ENCODE measurements at regions not wholly inside any gene's neighbourhood (a gene's known extent, or its start where the extent isn't known, plus 50 kb on each side); places are given as distances from the start of the nearest gene placed in this dataset.
"Not testable (repeated sequence)": the region's sequence is repeated elsewhere in the genome, so short reads cannot be mapped to it uniquely, and the experiment has no call there.

DNA sequence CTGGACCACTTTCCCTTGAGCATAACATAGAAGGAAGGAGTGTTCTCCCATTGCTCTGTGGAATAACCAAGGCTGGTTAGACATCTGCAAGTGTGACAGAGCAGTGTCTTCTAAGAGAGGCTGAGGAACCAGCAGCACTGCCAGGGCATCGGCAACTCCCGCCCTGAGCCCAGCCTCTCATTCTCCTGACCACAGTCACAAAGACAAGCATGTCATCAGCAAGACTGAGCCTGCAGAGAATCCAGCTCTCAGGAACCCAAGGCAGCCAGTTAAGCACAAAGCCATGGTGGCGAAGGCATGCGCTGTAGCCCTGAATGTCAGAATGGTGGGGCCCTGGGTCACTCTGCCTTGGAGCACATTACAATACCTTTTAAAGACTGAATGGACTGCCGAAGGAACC is 253.9 kb downstream of the AGTPBP1 start:
- TF ChIP-seq, protein P1, sequence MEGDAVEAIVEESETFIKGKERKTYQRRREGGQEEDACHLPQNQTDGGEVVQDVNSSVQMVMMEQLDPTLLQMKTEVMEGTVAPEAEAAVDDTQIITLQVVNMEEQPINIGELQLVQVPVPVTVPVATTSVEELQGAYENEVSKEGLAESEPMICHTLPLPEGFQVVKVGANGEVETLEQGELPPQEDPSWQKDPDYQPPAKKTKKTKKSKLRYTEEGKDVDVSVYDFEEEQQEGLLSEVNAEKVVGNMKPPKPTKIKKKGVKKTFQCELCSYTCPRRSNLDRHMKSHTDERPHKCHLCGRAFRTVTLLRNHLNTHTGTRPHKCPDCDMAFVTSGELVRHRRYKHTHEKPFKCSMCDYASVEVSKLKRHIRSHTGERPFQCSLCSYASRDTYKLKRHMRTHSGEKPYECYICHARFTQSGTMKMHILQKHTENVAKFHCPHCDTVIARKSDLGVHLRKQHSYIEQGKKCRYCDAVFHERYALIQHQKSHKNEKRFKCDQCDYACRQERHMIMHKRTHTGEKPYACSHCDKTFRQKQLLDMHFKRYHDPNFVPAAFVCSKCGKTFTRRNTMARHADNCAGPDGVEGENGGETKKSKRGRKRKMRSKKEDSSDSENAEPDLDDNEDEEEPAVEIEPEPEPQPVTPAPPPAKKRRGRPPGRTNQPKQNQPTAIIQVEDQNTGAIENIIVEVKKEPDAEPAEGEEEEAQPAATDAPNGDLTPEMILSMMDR (IDR thresholded peaks at IDR 0.05) = no peak
- no peak for TF ChIP-seq POLR2A (IDR thresholded peaks at IDR 0.05)
- intact Hi-C loops (cut with DNase I; ENCODE audit: low total_unique reads) = no loop called here
- WGBS, 2 donors = 90 to 91% methylated on average over 3 to 5 of the region's 5 CpGs
- no peak overlapping the region for H3K4me3 ChIP-seq (ENCODE audit: low read depth, poor library complexity, severe bottlenecking)
- DNase-seq (ENCODE audit: low spot score in 2 of 2) = no peak

DNA sequence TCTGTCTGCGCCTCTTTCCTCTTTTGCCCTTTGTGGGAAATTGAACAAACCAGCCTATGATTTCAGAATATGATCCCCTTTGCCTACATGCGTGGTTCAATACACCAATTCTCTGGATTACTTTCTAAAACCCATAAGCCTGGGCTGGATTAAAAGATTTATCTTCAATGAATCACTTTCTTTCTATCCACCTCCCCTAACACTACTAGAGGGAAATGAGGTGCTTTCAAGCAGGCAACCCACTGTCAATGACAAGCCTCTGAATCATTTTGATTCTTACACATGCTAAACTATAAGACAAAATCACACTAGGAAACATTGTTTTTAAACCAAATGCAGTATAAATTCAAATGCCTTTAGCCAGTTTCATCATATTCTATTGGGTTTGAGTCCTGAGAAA is 257.5 kb downstream of the AGTPBP1 start:
- 85 to 91% methylated on average over 2 of the region's 2 CpGs for WGBS, 2 donors
- TF ChIP-seq POLR2A (IDR thresholded peaks at IDR 0.05) = no peak
- TF ChIP-seq, protein P1 (IDR thresholded peaks at IDR 0.05) = no peak
- DNase-seq (ENCODE audit: low spot score in 2 of 2) = no peak
- no peak overlapping the region for H3K4me3 ChIP-seq (ENCODE audit: low read depth, poor library complexity, severe bottlenecking)
- intact Hi-C loops (cut with DNase I; ENCODE audit: low total_unique reads) = no loop called here

DNA sequence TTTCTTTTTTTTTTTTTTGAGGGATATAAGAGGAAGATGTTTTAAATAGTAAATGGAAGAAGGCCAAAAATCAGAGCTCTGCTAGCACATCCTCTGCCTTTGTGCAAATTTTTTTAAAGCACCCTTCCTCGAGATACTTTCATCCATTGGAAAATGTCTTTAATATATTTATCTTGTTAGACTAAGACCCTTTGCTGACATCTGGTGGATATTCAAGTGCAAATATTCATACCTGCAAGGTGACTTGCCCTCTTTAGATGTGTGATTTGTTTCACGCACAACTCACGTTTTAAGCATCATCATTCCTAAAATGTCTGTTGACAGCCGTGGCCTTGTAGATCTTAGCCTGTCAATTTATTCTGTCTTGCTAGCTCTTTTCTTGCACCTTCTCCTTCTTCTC is 258.5 kb downstream of the AGTPBP1 start:
- WGBS, 2 donors = 66 to 74% methylated on average over 4 of the region's 4 CpGs
- DNase-seq (ENCODE audit: low spot score in 2 of 2) = no peak
- intact Hi-C loops (cut with DNase I; ENCODE audit: low total_unique reads) = no loop called here
- H3K4me3 ChIP-seq (ENCODE audit: low read depth, poor library complexity, severe bottlenecking) = no peak overlapping the region
- TF ChIP-seq, protein P1 (IDR thresholded peaks at IDR 0.05) = no peak
- TF ChIP-seq POLR2A (IDR thresholded peaks at IDR 0.05) = no peak

DNA sequence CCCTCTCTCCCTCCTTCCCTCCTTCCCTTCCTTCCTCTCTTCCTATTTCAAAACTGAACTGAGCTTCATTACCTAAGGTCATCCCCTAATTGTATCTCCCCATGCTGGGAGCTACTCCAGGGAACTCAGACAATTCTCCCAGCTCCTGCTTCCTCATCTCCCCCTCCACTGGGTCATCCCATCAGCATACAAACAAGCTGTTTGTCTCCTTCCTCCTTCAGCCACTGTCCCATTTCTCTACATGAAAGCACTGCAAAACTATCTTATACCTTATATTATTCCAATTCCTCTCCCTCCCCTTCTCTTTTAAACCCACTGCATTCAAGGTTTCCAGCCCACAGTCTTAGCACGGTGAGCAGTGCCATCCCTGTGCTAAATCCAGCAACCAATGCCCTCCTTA is 262.4 kb downstream of the AGTPBP1 start:
- no peak overlapping the region for H3K4me3 ChIP-seq (ENCODE audit: low read depth, poor library complexity, severe bottlenecking)
- TF ChIP-seq, protein P1 (IDR thresholded peaks at IDR 0.05) = no peak
- no peak for TF ChIP-seq POLR2A (IDR thresholded peaks at IDR 0.05)
- no peak for DNase-seq (ENCODE audit: low spot score in 2 of 2)
- WGBS, 2 donors = 74 to 85% methylated on average over 1 of the region's 1 CpG
- intact Hi-C loops (cut with DNase I; ENCODE audit: low total_unique reads) = no loop called here

DNA sequence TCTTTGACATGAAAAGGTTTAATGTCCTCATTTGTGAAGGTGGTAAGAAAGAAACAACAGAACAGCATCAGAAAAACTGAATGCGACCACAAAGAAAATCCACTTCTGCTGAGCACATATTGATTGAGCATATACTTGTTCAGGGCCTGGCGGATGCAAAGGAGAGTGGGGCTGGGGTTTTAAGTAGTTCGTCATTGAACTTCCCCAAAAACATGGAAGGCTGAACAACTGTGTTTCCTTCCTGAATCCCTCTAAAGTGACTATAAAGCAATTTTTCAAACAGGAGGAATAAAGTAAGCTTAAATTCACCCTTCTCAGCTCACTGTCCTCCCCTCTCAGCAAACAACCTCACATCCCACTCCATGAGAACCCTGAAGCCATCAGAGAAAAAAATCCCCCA is 262.9 kb downstream of the AGTPBP1 start:
- TF ChIP-seq, protein P1 (IDR thresholded peaks at IDR 0.05) = no peak
- TF ChIP-seq POLR2A (IDR thresholded peaks at IDR 0.05) = no peak
- 86 to 89% methylated on average over 3 of the region's 3 CpGs for WGBS, 2 donors
- no peak overlapping the region for H3K4me3 ChIP-seq (ENCODE audit: low read depth, poor library complexity, severe bottlenecking)
- DNase-seq (ENCODE audit: low spot score in 2 of 2) = no peak
- intact Hi-C loops (cut with DNase I; ENCODE audit: low total_unique reads) = no loop called here

DNA sequence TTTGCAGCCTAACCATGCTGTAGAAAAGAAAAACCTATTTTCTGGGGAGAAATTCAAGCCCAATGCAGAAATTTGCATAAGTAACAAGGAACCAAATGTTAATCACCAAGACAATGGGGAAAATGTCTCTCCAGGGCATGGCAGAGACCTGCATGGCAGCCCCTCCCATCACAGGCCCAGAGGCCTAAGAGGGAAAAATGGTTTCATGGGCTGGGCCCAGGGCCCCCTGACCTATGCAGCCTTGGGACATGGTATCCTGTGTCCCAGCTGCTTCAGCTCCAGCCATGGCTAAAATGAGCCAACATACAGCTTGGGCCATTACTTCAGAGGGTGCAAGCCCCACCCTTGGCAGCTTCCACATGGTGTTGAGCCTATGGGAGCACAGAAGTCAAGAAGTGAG is 266.9 kb downstream of the AGTPBP1 start:
- intact Hi-C loops (cut with DNase I; ENCODE audit: low total_unique reads); H3K4me3 ChIP-seq (ENCODE audit: low read depth, poor library complexity, severe bottlenecking); DNase-seq (ENCODE audit: low spot score in 2 of 2): not testable (repeated sequence)
